HK-2 (cell line): ENCODE measurements at regions not wholly inside any gene's neighbourhood (a gene's known extent, or its start where the extent isn't known, plus 50 kb on each side); places are given as distances from the start of the nearest gene placed in this dataset.

Experiments used
- DNase-seq: peaks from one replicate; pipeline ENCODE4 v3.0.0-alpha.2; 2018; ENCODE audit not compliant: unreplicated experiment

GRCh38 chr6:167643223-167643622 is 183.5 kb upstream of the AFDN start:
- no peak for DNase-seq

GRCh38 chr6:167643716-167644115 is 183.0 kb upstream of the AFDN start:
- no peak for DNase-seq

- DNase-seq, result no peak
Measured at GRCh38 chr6:167644412-167645132, 182.1 kb upstream of the AFDN start.

- DNase-seq, result no peak
Measured at GRCh38 chr6:167645368-167645767, 181.3 kb upstream of the AFDN start.

GRCh38 chr6:167647306-167647705 is 179.4 kb upstream of the AFDN start:
- DNase-seq, result no peak

GRCh38 chr6:167647737-167648470 is 178.8 kb upstream of the AFDN start:
- DNase-seq, result no peak

GRCh38 chr6:167648501-167649278 is 178.0 kb upstream of the AFDN start:
- no peak for DNase-seq

- DNase-seq, result no peak
Measured at GRCh38 chr6:167649476-167649875, 177.2 kb upstream of the AFDN start.

- no peak for DNase-seq
Measured at GRCh38 chr6:167650730-167651317, 175.9 kb upstream of the AFDN start.

- DNase-seq, result no peak
Measured at GRCh38 chr6:167651318-167652041, 175.2 kb upstream of the AFDN start.

- DNase-seq, result no peak
Measured at GRCh38 chr6:167652042-167652700, 174.5 kb upstream of the AFDN start.

- no peak for DNase-seq
Measured at GRCh38 chr6:167652701-167653095, 174.0 kb upstream of the AFDN start.

- no peak for DNase-seq
Measured at GRCh38 chr6:167653561-167653960, 173.2 kb upstream of the AFDN start.

- no peak for DNase-seq
Measured at GRCh38 chr6:167654389-167654788, 172.3 kb upstream of the AFDN start.

- no peak for DNase-seq
Measured at GRCh38 chr6:167655174-167655821, 171.4 kb upstream of the AFDN start.

GRCh38 chr6:167658106-167658505 is 168.6 kb upstream of the AFDN start:
- DNase-seq, result no peak

GRCh38 chr6:167659046-167659445 is 167.7 kb upstream of the AFDN start:
- no peak for DNase-seq

- no peak for DNase-seq
Measured at GRCh38 chr6:167660424-167660823, 166.3 kb upstream of the AFDN start.

GRCh38 chr6:167660944-167661551 is 165.7 kb upstream of the AFDN start:
- no peak for DNase-seq

- DNase-seq, result no peak
Measured at GRCh38 chr6:167661552-167662044, 165.1 kb upstream of the AFDN start.
